NB4 (cell line): ENCODE measurements at regions not wholly inside any gene's neighbourhood (a gene's known extent, or its start where the extent isn't known, plus 50 kb on each side); places are given as distances from the start of the nearest gene placed in this dataset.

ENCODE experiments used
- CTCF ChIP-seq: IDR thresholded peaks from one replicate; pipeline ENCODE4 v1.5.1; 2012; ENCODE audit warnings: low read depth, low read length
- MAX ChIP-seq: IDR thresholded peaks from 2 replicates; pipeline ENCODE4 v1.6.1; 2011; ENCODE audit warnings: low read depth, low read length

- no peak for TF ChIP-seq CTCF
- TF ChIP-seq MAX = no peak
Measured at GRCh38 chr4:4627906-4628305, 86.1 kb upstream of the STX18 start.
